ENCODE measurements at regions not wholly inside any gene's neighbourhood (a gene's known extent, or its start where the extent isn't known, plus 50 kb on each side); places are given as distances from the start of the nearest gene placed in this dataset.

- TF ChIP-seq CTCF (IDR thresholded peaks at IDR 0.05): no peak
- TF ChIP-seq POLR2A (IDR thresholded peaks at IDR 0.05): no peak
- no peak for TF ChIP-seq POLR2AphosphoS5 (IDR thresholded peaks at IDR 0.05)
Measured at GRCh38 chr18:51279367-51279984, 82.0 kb upstream of the MEX3C start.
